Hepatocyte (in vitro differentiated cells): ENCODE measurements at regions not wholly inside any gene's neighbourhood (a gene's known extent, or its start where the extent isn't known, plus 50 kb on each side); places are given as distances from the start of the nearest gene placed in this dataset.

ENCODE experiments used
- DNase-seq: peaks from one replicate; pipeline ENCODE4 v3.0.0-alpha.2; 2016; ENCODE audit warnings: low spot score
- H2AFZ ChIP-seq: fragments of 200-600 bp; sonication (generic); 2 replicates; pipeline ENCODE4 v1.6.0; 2016; ENCODE audit warnings: antibody characterized with exemption, mild to moderate bottlenecking
- H3K27ac ChIP-seq: fragments of 200-600 bp; sonication (generic); 2 replicates; pipeline ENCODE4 v1.5.1; 2016; ENCODE audit warnings: mild to moderate bottlenecking
- H3K27me3 ChIP-seq: fragments of 200-600 bp; sonication (generic); 2 replicates; pipeline ENCODE4 v1.6.1; 2016
- H3K36me3 ChIP-seq: fragments of 200-600 bp; sonication (generic); replicated peaks from 2 replicates; pipeline ENCODE4 v1.5.1; 2016; ENCODE audit warnings: low read depth; ENCODE audit not compliant: insufficient read depth
- H3K4me1 ChIP-seq: fragments of 200-600 bp; sonication (generic); 2 replicates; pipeline ENCODE4 v1.5.1; 2016; ENCODE audit warnings: mild to moderate bottlenecking, moderate library complexity; ENCODE audit not compliant: insufficient read depth
- H3K4me2 ChIP-seq: fragments of 200-600 bp; sonication (generic); 2 replicates; pipeline ENCODE4 v1.6.0; 2016
- H3K4me3 ChIP-seq: fragments of 200-600 bp; sonication (generic); 2 replicates; pipeline ENCODE4 v1.5.1; 2016; ENCODE audit warnings: mild to moderate bottlenecking
- H3K79me2 ChIP-seq: fragments of 200-600 bp; sonication (generic); 2 replicates; pipeline ENCODE4 v1.6.0; 2017; ENCODE audit warnings: mild to moderate bottlenecking
- H3K9me2 ChIP-seq: fragments of 200-600 bp; sonication (generic); replicated peaks from 2 replicates; pipeline ENCODE4 v1.6.0; 2017; ENCODE audit warnings: mild to moderate bottlenecking; ENCODE audit not compliant: insufficient read depth
- H3K9me3 ChIP-seq: fragments of 200-600 bp; sonication (generic); 2 replicates; pipeline ENCODE4 v1.5.1; 2016; ENCODE audit warnings: low read depth, mild to moderate bottlenecking
- H4K20me1 ChIP-seq: fragments of 200-600 bp; sonication (generic); 2 replicates; pipeline ENCODE4 v1.6.0; 2016; ENCODE audit warnings: mild to moderate bottlenecking; ENCODE audit not compliant: insufficient read depth, poor library complexity, severe bottlenecking
- EZH2 ChIP-seq: fragments of 200-600 bp; sonication (generic); IDR thresholded peaks from 2 replicates; pipeline ENCODE4 v1.6.1; 2016; ENCODE audit warnings: antibody characterized with exemption, mild to moderate bottlenecking, borderline replicate concordance
- EZH2phosphoT487 ChIP-seq: fragments of 200-600 bp; sonication (generic); IDR thresholded peaks from one replicate; pipeline ENCODE4 v1.6.1; 2018; ENCODE audit warnings: antibody characterized with exemption, mild to moderate bottlenecking, low read depth, moderate library complexity; ENCODE audit not compliant: unreplicated experiment, severe bottlenecking
- WGBS: methylation state at CpG from one replicate; pipeline ENCODE4 v1.1.6; 2016; ENCODE audit warnings: low lambda C conversion rate; ENCODE audit errors: missing lambda C conversion rate; 5-methylcytosine and 5-hydroxymethylcytosine counted together
- TF ChIP-seq, protein P1 (sequence below): fragments of 200-600 bp; sonication (generic); IDR thresholded peaks from 2 replicates; pipeline ENCODE4 v1.5.1; 2016; ENCODE audit warnings: antibody characterized with exemption, mild to moderate bottlenecking; ENCODE audit not compliant: poor library complexity

DNA sequence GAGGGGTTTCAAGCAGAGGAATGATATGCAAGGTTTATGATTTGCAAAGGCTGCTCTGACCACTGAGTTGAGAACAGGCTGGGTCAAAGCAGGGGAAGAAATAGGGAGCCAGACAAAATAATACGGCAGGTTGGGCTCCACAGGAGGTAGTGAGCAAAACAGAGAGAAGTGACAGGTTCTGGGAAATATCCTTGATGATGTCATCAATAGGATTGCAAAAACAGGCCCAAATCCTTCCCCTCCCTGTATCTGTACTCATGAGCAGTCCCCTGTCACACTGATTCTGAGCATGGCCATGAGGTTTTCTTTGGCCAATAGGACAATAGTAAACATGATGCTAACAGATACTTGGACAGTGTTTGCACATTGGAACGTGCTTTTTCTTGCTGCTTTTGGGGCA lies 471.8 kb upstream of the BRINP1 start:
- no peaks in the 10 kb centered on the region for H3K9me2 ChIP-seq
- TF ChIP-seq EZH2phosphoT487 (no peak), EZH2 (no peak)
- 64% methylated on average over 2 of the region's 2 CpGs for WGBS
- no peak overlapping the region for H3K4me2 ChIP-seq
- no peak overlapping the region for H2AFZ ChIP-seq
- no peaks in the 10 kb centered on the region for H3K79me2 ChIP-seq
- DNase-seq, result no peak
- H3K4me3 ChIP-seq, result no peak overlapping the region
- H3K4me1 ChIP-seq, result no peaks in the 10 kb centered on the region
- H3K9me3 ChIP-seq, result no peaks in the 10 kb centered on the region
- H3K27me3 ChIP-seq, result no peaks in the 10 kb centered on the region
- no peaks in the 10 kb centered on the region for H4K20me1 ChIP-seq
- no peaks in the 10 kb centered on the region for H3K36me3 ChIP-seq
- H3K27ac ChIP-seq, result no peak overlapping the region

DNA sequence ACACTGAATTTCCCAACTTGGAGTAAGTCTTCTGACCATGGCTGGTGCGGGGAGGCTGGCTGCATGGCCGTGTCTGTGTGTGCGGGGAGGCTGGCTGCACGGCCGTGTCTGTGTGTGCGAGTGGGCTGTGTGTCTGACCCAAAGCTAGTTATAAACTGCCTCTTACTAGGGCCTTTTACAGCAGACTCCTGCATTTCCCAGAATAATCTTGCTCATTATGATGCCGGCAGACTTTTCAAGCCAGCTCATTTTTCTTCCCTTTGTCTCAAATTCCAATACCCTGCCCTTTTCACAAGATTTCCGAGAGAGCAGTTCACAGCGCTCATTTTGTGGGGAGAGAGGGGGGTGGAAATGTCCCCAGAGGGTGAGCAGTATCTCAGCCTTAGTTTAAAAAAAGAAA lies 470.7 kb upstream of the BRINP1 start:
- no peak overlapping the region for H3K27ac ChIP-seq
- H4K20me1 ChIP-seq, result no peaks in the 10 kb centered on the region
- H3K36me3 ChIP-seq, result no peaks in the 10 kb centered on the region
- H3K79me2 ChIP-seq, result no peaks in the 10 kb centered on the region
- no peaks in the 10 kb centered on the region for H3K9me2 ChIP-seq
- WGBS, result 42% methylated on average over 9 of the region's 9 CpGs
- H3K27me3 ChIP-seq, result peaks cover 3% of the 10 kb centered on the region
- DNase-seq, result no peak
- no peak overlapping the region for H2AFZ ChIP-seq
- H3K4me1 ChIP-seq, result no peaks in the 10 kb centered on the region
- H3K4me2 ChIP-seq, result no peak overlapping the region
- TF ChIP-seq, protein P1, sequence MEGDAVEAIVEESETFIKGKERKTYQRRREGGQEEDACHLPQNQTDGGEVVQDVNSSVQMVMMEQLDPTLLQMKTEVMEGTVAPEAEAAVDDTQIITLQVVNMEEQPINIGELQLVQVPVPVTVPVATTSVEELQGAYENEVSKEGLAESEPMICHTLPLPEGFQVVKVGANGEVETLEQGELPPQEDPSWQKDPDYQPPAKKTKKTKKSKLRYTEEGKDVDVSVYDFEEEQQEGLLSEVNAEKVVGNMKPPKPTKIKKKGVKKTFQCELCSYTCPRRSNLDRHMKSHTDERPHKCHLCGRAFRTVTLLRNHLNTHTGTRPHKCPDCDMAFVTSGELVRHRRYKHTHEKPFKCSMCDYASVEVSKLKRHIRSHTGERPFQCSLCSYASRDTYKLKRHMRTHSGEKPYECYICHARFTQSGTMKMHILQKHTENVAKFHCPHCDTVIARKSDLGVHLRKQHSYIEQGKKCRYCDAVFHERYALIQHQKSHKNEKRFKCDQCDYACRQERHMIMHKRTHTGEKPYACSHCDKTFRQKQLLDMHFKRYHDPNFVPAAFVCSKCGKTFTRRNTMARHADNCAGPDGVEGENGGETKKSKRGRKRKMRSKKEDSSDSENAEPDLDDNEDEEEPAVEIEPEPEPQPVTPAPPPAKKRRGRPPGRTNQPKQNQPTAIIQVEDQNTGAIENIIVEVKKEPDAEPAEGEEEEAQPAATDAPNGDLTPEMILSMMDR, result no peak
- TF ChIP-seq EZH2, result no peak
- TF ChIP-seq EZH2phosphoT487, result no peak
- no peaks in the 10 kb centered on the region for H3K9me3 ChIP-seq
- no peak overlapping the region for H3K4me3 ChIP-seq

DNA sequence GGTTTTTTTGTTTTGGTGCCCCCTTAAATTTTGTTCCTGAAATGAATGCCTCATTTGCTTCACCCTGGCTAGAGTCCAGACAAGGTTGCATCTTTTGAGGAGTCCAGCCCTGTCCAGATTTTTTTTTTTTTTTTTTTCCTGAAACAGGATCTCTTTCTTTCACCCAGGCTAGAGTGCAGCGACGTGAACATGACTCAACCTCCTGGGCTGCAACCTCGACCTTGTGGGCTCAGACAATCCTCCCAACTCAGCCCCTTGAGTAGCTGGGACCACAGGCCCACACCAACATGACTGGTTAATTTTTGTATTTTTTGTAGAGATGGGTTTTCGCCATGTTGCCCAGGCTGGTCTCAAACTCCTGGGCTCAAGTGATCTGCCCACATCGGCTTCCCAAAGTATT lies 469.0 kb upstream of the BRINP1 start:
- no peaks in the 10 kb centered on the region for H3K9me3 ChIP-seq
- H3K79me2 ChIP-seq, result no peaks in the 10 kb centered on the region
- H3K4me1 ChIP-seq, result no peaks in the 10 kb centered on the region
- no peak overlapping the region for H2AFZ ChIP-seq
- no peaks in the 10 kb centered on the region for H4K20me1 ChIP-seq
- no peaks in the 10 kb centered on the region for H3K36me3 ChIP-seq
- H3K4me2 ChIP-seq, result no peak overlapping the region
- TF ChIP-seq, protein P1, result no peak
- TF ChIP-seq EZH2phosphoT487 (no peak), EZH2 (no peak)
- no peak for DNase-seq
- no peak overlapping the region for H3K27ac ChIP-seq
- WGBS, result 75% methylated on average over 5 of the region's 5 CpGs
- H3K27me3 ChIP-seq, result peaks cover 3% of the 10 kb centered on the region
- no peaks in the 10 kb centered on the region for H3K9me2 ChIP-seq
- no peak overlapping the region for H3K4me3 ChIP-seq

DNA sequence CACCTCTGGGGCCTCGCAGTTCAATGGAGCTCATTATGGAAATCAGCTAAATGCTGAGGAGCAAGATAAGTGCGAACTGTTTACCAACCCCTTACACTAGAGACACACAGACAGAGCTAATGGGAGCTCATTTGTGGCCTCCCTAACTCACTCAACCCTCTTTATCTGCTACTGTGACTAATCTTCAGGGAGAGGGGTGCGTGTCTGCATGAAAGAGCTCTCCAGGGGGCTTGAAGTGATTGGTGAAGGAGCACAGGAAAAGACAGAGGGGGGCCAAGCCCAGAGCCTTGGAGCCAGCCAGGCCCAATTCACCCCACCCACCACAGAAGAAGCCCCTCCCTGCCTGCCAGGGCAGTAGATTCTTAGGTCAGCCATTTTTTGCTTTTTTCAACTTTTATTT lies 466.8 kb upstream of the BRINP1 start:
- H3K9me3 ChIP-seq, result no peaks in the 10 kb centered on the region
- no peaks in the 10 kb centered on the region for H3K79me2 ChIP-seq
- H3K4me3 ChIP-seq, result no peak overlapping the region
- no peak overlapping the region for H2AFZ ChIP-seq
- no peaks in the 10 kb centered on the region for H3K36me3 ChIP-seq
- no peaks in the 10 kb centered on the region for H3K9me2 ChIP-seq
- peaks cover 16% of the 10 kb centered on the region for H3K27me3 ChIP-seq
- no peak overlapping the region for H3K27ac ChIP-seq
- H3K4me2 ChIP-seq, result no peak overlapping the region
- WGBS, result 46% methylated on average over 3 of the region's 3 CpGs
- no peak for DNase-seq
- TF ChIP-seq, protein P1, result no peak
- H3K4me1 ChIP-seq, result no peaks in the 10 kb centered on the region
- H4K20me1 ChIP-seq, result no peaks in the 10 kb centered on the region
